ENCODE measurements at regions not wholly inside any gene's neighbourhood (a gene's known extent, or its start where the extent isn't known, plus 50 kb on each side); places are given as distances from the start of the nearest gene placed in this dataset.

GRCh38 chr1:115142616-115143015 is 53.3 kb upstream of the TSPAN2 start:
- no peak overlapping the region for H3K27ac ChIP-seq
- no peak for DNase-seq

GRCh38 chr1:115141145-115141454 is 51.8 kb upstream of the TSPAN2 start:
- Histone ChIP-seq H3K36me3 (no peaks in the 10 kb centered on the region), H3K4me1 (peaks cover 0 to 5% (median 4%) of the 10 kb centered on the region in 4 donors), H3K9me3 (no peaks in the 10 kb centered on the region), H3K27ac (no peak overlapping the region), H3K27me3 (no peaks in the 10 kb centered on the region), H3K4me3 (no peak overlapping the region)
- TF ChIP-seq POLR2AphosphoS5 (IDR thresholded peaks at IDR 0.05) (no peak), EP300 (IDR thresholded peaks at IDR 0.05) (no peak), POLR2A (IDR thresholded peaks at IDR 0.05) (no peak), CTCF (IDR thresholded peaks at IDR 0.05) (no peak)
- DNase-seq, result no peak
- intact Hi-C loops (cut with DNase I), result loop anchor here (10.0 kb wide), 1 partner anchor 204 kb away; no protein-coding TSS in a partner anchor

More at GRCh38 chr1:115142616-115143015, 53.3 kb upstream of the TSPAN2 start:
- Histone ChIP-seq H3K4me3 (no peak overlapping the region), H3K36me3 (no peaks in the 10 kb centered on the region), H3K9me3 (no peaks in the 10 kb centered on the region), H3K27me3 (peaks cover 0 to under 1% (median 0%) of the 10 kb centered on the region in 3 donors), H3K4me1 (peaks cover 0 to 5% (median 4%) of the 10 kb centered on the region in 4 donors)
- TF ChIP-seq POLR2A (IDR thresholded peaks at IDR 0.05) (no peak), EP300 (IDR thresholded peaks at IDR 0.05) (no peak), CTCF (IDR thresholded peaks at IDR 0.05) (no peak), POLR2AphosphoS5 (IDR thresholded peaks at IDR 0.05) (no peak)
- intact Hi-C loops (cut with DNase I), result loop anchor here (10.0 kb wide), 1 partner anchor 202 kb away; no protein-coding TSS in a partner anchor
- 71 to 94% methylated on average over 3 of the region's 3 CpGs for WGBS, 2 donors

GRCh38 chr1:115140442-115141144 is 51.3 kb upstream of the TSPAN2 start:
- H3K9me3 ChIP-seq, result no peaks in the 10 kb centered on the region
- WGBS, 2 donors, result 84 to 87% methylated on average over 2 of the region's 2 CpGs
- H3K36me3 ChIP-seq, result no peaks in the 10 kb centered on the region
- no peak for TF ChIP-seq POLR2AphosphoS5 (IDR thresholded peaks at IDR 0.05)
- no peak for TF ChIP-seq POLR2A (IDR thresholded peaks at IDR 0.05)
- TF ChIP-seq CTCF (IDR thresholded peaks at IDR 0.05), result no peak
- TF ChIP-seq EP300 (IDR thresholded peaks at IDR 0.05), result no peak
- no peak overlapping the region for H3K27ac ChIP-seq
- intact Hi-C loops (cut with DNase I), result loop anchor here (10.0 kb wide), 1 partner anchor 204 kb away; no protein-coding TSS in a partner anchor
- no peak for DNase-seq
- no peak overlapping the region for H3K4me3 ChIP-seq
- no peaks in the 10 kb centered on the region for H3K27me3 ChIP-seq
- peaks cover 0 to 5% (median 4%) of the 10 kb centered on the region in 4 donors for H3K4me1 ChIP-seq

GRCh38 chr1:115139381-115139780 is 50.1 kb upstream of the TSPAN2 start:
- Histone ChIP-seq H3K36me3 (no peaks in the 10 kb centered on the region), H3K9me3 (no peaks in the 10 kb centered on the region), H3K4me1 (peaks cover 0 to 17% (median 16%) of the 10 kb centered on the region in 4 donors), H3K27ac (no peak overlapping the region), H3K27me3 (no peaks in the 10 kb centered on the region), H3K4me3 (no peak overlapping the region)
- TF ChIP-seq EP300 (IDR thresholded peaks at IDR 0.05) (no peak), POLR2AphosphoS5 (IDR thresholded peaks at IDR 0.05) (no peak), CTCF (IDR thresholded peaks at IDR 0.05) (no peak), POLR2A (IDR thresholded peaks at IDR 0.05) (no peak)
- no peak for DNase-seq
- intact Hi-C loops (cut with DNase I), result loop anchor here (1.0 to 10.0 kb wide), 4 partner anchors 330 to 633 kb away; no protein-coding TSS in a partner anchor
- 88 to 93% methylated on average over 9 of the region's 9 CpGs for WGBS, 2 donors

Data from sigmoid colon (tissue), 6 donors.